Activated T-cell treated with anti-CD3 and anti-CD28 coated beads, Interleukin-2, amount 50 U/mL, for 4 hours (primary cell): ENCODE measurements at regions not wholly inside any gene's neighbourhood (a gene's known extent, or its start where the extent isn't known, plus 50 kb on each side); places are given as distances from the start of the nearest gene placed in this dataset.

Source experiments
- ATAC-seq, 2 donors: fragments of 200-7000 bp; cut with Tn5 transposase; one replicate each; pipeline ENCODE4 v1.10.0; 2021
- DNase-seq: peaks from one replicate; pipeline ENCODE4 v3.0.0-alpha.2; 2020
- H3K27me3 Mint-ChIP-seq: one replicate; pipeline ENCODE4 v1.8.0; 2021; ENCODE audit warnings: low read depth, mixed read lengths
- H3K36me3 Mint-ChIP-seq: one replicate; pipeline ENCODE4 v1.8.0; 2022; ENCODE audit warnings: mixed read lengths; ENCODE audit not compliant: insufficient read depth
- H3K4me1 Mint-ChIP-seq: one replicate; pipeline ENCODE4 v1.8.0; 2021; ENCODE audit warnings: low read depth, mixed read lengths
- H3K4me3 Mint-ChIP-seq: one replicate; pipeline ENCODE4 v1.8.0; 2021; ENCODE audit warnings: mild to moderate bottlenecking, moderate library complexity, mixed read lengths
- H3K9me3 Mint-ChIP-seq: one replicate; pipeline ENCODE4 v1.8.0; 2021; ENCODE audit warnings: mixed read lengths

- DNase-seq (no peak), ATAC-seq (no peak)
- H3K4me3 Mint-ChIP-seq = no peak overlapping the region
- H3K27me3 Mint-ChIP-seq = no peaks in the 10 kb centered on the region
- H3K36me3 Mint-ChIP-seq = no peaks in the 10 kb centered on the region
- no peaks in the 10 kb centered on the region for H3K4me1 Mint-ChIP-seq
- H3K9me3 Mint-ChIP-seq = no peaks in the 10 kb centered on the region
Measured at GRCh38 chr18:79579807-79580497, 99.7 kb upstream of the CTDP1 start.

GRCh38 chr18:79580498-79581171 is 99.0 kb upstream of the CTDP1 start:
- Mint-ChIP-seq H3K27me3 (no peaks in the 10 kb centered on the region), H3K9me3 (no peaks in the 10 kb centered on the region), H3K4me3 (no peak overlapping the region), H3K36me3 (no peaks in the 10 kb centered on the region), H3K4me1 (no peaks in the 10 kb centered on the region)
- no peak for ATAC-seq
- DNase-seq = no peak

DNA sequence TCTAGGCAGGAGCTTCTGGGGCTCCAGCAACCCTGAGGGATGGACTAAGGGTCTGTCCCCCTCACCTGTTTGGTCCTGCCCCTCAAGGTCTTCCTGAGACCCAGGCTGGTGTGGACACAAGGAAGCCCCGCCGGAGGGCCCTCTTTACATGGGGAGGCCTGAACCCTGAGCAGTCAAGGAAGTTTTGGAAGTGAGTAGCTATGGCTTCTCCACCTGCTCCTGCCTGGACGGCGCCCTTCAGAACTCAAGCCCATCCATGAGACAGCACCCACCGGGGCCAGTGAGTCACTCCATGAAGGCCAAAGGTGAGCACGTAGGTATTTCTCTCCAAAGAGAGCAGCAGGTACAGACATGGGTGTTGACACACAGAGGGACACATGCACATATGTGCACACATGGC is 98.2 kb upstream of the CTDP1 start:
- no peaks in the 10 kb centered on the region for H3K9me3 Mint-ChIP-seq
- DNase-seq (no peak), ATAC-seq (no peak)
- no peaks in the 10 kb centered on the region for H3K4me1 Mint-ChIP-seq
- H3K4me3 Mint-ChIP-seq = no peak overlapping the region
- no peaks in the 10 kb centered on the region for H3K36me3 Mint-ChIP-seq
- H3K27me3 Mint-ChIP-seq = no peaks in the 10 kb centered on the region

DNA sequence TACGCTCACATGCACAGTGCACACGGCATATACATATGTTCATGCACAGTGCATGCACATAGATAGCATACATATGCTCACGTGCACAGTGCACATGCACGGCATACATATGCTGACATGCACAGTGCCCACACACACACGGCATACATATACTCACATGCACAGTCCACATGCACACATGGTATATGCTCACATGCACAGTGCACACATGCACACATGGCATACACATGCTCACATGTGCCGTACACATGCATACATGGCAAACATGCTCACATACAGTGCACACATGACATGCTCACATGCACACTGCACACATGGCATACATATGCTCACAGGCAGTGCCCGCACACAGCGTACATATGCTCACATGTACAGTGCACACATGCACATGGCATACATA is 97.7 kb upstream of the CTDP1 start:
- ATAC-seq = no peak
- H3K4me1 Mint-ChIP-seq = no peaks in the 10 kb centered on the region
- DNase-seq = no peak

DNA sequence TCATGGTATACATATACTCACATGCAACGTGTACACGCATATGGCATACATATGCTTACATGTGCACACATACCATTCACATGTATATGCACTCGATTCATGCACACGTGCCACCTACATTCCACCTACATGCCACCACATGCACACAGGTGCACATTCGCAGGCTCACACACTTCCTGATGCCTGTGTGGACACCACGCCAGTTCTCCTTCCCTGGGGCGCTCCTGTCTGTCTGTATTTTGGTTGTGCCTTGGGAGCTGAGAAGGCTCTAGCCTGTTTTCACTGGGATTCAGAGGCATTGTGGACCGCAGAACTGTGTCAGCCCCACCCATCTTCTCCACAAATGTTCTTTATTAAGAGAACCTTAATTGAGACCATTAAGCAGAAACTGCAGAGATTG is 96.6 kb upstream of the CTDP1 start:
- no peak for DNase-seq
- Mint-ChIP-seq H3K9me3 (no peaks in the 10 kb centered on the region), H3K4me1 (no peaks in the 10 kb centered on the region), H3K36me3 (no peaks in the 10 kb centered on the region), H3K4me3 (no peak overlapping the region), H3K27me3 (no peaks in the 10 kb centered on the region)
- ATAC-seq = no peak

More for the DNA sequence above, 97.7 kb upstream of the CTDP1 start:
- Mint-ChIP-seq H3K4me3 (no peak overlapping the region), H3K9me3 (no peaks in the 10 kb centered on the region), H3K36me3 (no peaks in the 10 kb centered on the region), H3K27me3 (no peaks in the 10 kb centered on the region)

GRCh38 chr18:79583426-79583825 is 96.2 kb upstream of the CTDP1 start:
- no peak overlapping the region for H3K4me3 Mint-ChIP-seq
- H3K27me3 Mint-ChIP-seq = no peaks in the 10 kb centered on the region
- ATAC-seq = no peak
- H3K36me3 Mint-ChIP-seq = no peaks in the 10 kb centered on the region
- H3K4me1 Mint-ChIP-seq = no peaks in the 10 kb centered on the region
- no peaks in the 10 kb centered on the region for H3K9me3 Mint-ChIP-seq
- no peak for DNase-seq

DNA sequence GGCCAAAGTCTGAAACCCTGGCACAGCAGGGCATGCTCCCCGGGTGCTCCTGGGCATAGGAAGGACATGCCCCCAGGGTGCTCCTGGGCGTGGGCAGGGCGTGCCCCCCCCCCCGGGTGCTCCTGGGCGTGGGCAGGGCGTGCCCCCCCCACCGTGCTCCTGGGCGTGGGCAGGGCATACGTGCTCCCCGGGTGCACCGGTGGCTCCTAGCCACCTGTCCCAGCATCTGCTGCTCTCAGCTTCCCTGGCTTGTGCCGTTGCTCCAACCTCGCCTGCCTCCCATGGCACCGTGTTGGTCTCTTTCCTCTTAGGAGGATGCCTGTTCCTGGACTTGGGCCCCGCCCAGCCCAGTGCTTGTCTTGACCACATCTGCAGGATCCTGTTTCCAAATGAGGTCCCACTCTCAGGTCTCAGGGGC is 95.6 kb upstream of the CTDP1 start:
- Mint-ChIP-seq H3K9me3 (no peaks in the 10 kb centered on the region), H3K4me1 (no peaks in the 10 kb centered on the region), H3K27me3 (no peaks in the 10 kb centered on the region), H3K4me3 (no peak overlapping the region), H3K36me3 (no peaks in the 10 kb centered on the region)
- ATAC-seq (no peak), DNase-seq (no peak)

GRCh38 chr18:79584491-79585394 is 94.9 kb upstream of the CTDP1 start:
- Mint-ChIP-seq H3K4me1 (no peaks in the 10 kb centered on the region), H3K27me3 (no peaks in the 10 kb centered on the region), H3K4me3 (no peak overlapping the region), H3K36me3 (no peaks in the 10 kb centered on the region), H3K9me3 (no peaks in the 10 kb centered on the region)
- DNase-seq (no peak), ATAC-seq (no peak)

DNA sequence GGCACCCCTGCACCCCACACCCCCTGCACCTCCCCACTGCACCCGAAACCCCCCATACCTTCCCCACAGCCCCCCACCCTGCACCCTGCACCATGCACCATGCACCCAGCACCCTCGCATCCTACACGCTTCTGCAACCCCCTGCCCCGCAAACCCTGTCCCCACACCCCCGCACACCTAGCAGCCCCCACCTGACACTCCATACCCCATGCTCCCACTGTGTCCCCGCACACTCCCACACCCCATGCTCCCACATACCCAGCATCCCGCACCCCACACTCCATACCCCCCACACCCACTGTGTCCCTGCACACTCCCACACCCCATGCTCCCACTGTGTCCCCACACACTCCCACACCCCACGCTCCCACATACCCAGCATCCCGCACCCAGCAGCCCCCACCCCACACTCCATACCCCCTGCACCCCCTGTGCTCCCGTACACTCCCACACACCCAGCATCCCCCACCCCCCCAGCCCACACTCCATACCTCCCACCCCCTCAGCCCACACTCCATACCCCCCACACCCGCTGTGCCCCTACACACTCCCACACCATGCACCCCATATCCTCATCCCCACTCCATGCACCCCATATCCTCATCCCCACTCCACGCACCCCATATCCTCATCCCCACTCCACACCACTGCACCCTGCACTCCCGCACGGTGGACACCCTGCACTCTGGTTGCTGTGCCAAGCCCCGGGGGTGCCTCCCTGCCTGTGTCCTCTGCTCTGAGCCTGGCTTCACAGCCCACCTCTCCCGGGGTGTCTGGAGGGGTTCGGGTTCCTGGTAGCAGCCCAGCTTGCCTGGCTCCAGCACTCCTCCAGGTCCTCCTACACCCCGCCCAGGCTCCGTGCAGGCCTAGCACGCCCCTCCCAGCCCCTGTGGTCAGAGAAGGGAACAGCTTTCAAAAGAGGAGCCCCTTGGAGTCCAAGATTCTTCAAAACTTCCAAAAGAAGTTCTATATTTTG is 93.9 kb upstream of the CTDP1 start:
- no peaks in the 10 kb centered on the region for H3K9me3 Mint-ChIP-seq
- no peaks in the 10 kb centered on the region for H3K4me1 Mint-ChIP-seq
- no peak overlapping the region for H3K4me3 Mint-ChIP-seq
- no peak for DNase-seq
- no peaks in the 10 kb centered on the region for H3K36me3 Mint-ChIP-seq
- ATAC-seq = no peak
- H3K27me3 Mint-ChIP-seq = no peaks in the 10 kb centered on the region

DNA sequence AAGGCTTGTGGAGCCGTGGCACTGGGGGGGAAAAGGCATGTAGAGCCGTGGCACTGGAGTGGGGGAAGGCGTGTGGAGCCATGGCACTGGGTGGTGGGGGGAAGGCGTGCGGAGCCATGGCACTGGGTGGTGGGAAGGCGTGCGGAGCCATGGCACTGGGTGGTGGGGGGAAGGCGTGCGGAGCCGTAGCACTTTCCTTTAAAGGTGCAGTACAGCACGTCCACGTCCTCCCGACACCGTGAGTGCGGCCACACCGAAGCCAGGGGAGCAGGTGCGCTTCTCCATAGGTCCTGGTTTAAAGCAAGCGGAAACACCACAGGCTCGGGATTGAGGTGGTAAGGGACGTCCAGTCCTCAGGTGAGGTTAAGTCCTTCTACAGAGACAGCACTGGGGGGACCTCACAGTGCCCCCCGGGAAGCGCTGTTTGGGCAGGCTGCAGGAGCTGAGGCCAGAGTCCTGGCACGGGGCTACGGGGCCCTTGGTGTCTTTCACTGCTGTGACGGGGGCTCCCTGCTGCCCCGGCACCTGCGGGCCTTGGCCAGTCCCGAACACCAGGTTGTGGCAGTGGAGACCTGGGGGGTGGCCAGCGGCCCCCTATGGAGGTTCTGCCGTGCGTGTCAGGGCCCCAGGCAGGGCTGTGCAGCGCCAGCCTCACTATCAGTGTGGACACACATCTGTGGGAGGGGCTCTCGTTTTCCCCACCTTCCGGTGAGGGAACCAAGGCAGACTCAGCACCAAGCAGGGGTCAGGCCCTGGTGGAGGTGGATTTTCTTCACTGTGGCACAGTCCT is 93.0 kb upstream of the CTDP1 start:
- H3K36me3 Mint-ChIP-seq = no peaks in the 10 kb centered on the region

DNA sequence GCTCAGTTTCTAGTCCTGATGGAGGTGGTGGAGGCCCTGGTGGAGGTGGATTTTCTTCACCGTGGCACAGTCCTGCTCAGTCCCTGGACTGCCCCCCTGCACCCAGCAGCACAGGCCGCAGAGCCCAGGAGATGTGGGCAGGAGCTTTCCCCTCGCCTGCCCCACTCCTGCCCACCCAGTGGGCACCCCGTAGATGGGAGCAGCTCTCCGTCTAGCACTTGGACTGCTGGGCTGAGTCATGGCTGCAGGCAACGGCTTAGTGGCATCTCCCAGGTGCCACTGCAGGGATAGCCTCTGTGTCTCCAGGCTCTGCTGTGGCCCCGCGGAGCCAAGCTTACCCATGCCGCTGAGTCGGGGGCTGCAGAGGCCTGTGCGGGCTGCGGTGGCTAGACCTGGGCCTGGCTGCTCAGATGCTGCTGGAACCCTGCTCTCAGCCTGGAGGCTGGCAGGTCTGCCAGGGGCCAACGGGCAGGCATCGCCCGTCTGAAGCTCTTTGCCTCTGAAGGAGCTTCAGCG is 92.3 kb upstream of the CTDP1 start:
- ATAC-seq (no peak), DNase-seq (no peak)
- Mint-ChIP-seq H3K9me3 (no peaks in the 10 kb centered on the region), H3K4me3 (no peak overlapping the region), H3K4me1 (no peaks in the 10 kb centered on the region), H3K27me3 (no peaks in the 10 kb centered on the region), H3K36me3 (no peaks in the 10 kb centered on the region)

More for the DNA sequence above, 93.0 kb upstream of the CTDP1 start:
- no peaks in the 10 kb centered on the region for H3K27me3 Mint-ChIP-seq
- DNase-seq = no peak
- H3K9me3 Mint-ChIP-seq = no peaks in the 10 kb centered on the region
- no peak overlapping the region for H3K4me3 Mint-ChIP-seq
- H3K4me1 Mint-ChIP-seq = no peaks in the 10 kb centered on the region
- no peak for ATAC-seq

GRCh38 chr18:79587779-79588635 is 91.6 kb upstream of the CTDP1 start:
- peaks cover 2% of the 10 kb centered on the region for H3K27me3 Mint-ChIP-seq
- ATAC-seq = no peak
- peaks cover 1% of the 10 kb centered on the region for H3K9me3 Mint-ChIP-seq
- no peak overlapping the region for H3K4me3 Mint-ChIP-seq
- H3K4me1 Mint-ChIP-seq = no peaks in the 10 kb centered on the region
- no peak for DNase-seq
- H3K36me3 Mint-ChIP-seq = no peaks in the 10 kb centered on the region
